Endothelial cell of umbilical vein (primary cell): ENCODE measurements at regions not wholly inside any gene's neighbourhood (a gene's known extent, or its start where the extent isn't known, plus 50 kb on each side); places are given as distances from the start of the nearest gene placed in this dataset.

ENCODE experiments used
- BruUV-seq: library from RNA; stranded (reverse); fragments of 400-500 nt; replicated peaks from 2 replicates; lab custom pipeline; 2021; lab: Mats Ljungman, UMichigan
- CTCF ChIA-PET: fragments of 300-600, 350-600 bp; sonication (Branson Sonifier 250); formaldehyde crosslinking; loops from one replicate; lab custom pipeline; 2021; ENCODE audit warnings: antibody characterized with exemption, inconsistent platforms; lab: Charles Lee
- POLR2A ChIA-PET: fragments of 300-600, 350-600 bp; sonication (Branson Sonifier 250); formaldehyde crosslinking; loops from one replicate; lab custom pipeline; 2021; ENCODE audit warnings: antibody characterized with exemption, inconsistent platforms; lab: Charles Lee
- DNase-seq: peaks from one replicate; pipeline ENCODE4 v3.0.0-alpha.2; 2011; ENCODE audit warnings: low read depth, low spot score
- FAIRE-seq: peaks from 2 replicates; lab custom pipeline; 2011; peaks lifted over from hg19 to GRCh38; lab: Jason Lieb, UNC
- H2AFZ ChIP-seq: 2 replicates; pipeline ENCODE4 v1.6.0; 2012; ENCODE audit warnings: low read depth, low read length, control low read depth, inconsistent platforms
- H3K27ac ChIP-seq: 2 replicates; pipeline ENCODE4 v1.5.1; 2011; ENCODE audit warnings: low read depth, mild to moderate bottlenecking, control low read depth, low read length, moderate library complexity; ENCODE audit not compliant: insufficient read depth
- H3K27me3 ChIP-seq, 2 experiments: 2 replicates each; pipeline versions ENCODE4 v1.6.0 to v1.6.1; 2011; ENCODE audit warnings: low read length in 2 of 2, mixed read lengths in 1 of 2; ENCODE audit not compliant: control insufficient read depth in 2 of 2, insufficient read depth in 2 of 2
- H3K36me3 ChIP-seq, 2 experiments: 2 replicates in 1 of 2; 3 replicates in 1 of 2; pipeline ENCODE4 v1.5.1; 2011; ENCODE audit warnings: low read length in 2 of 2, mild to moderate bottlenecking in 1 of 2, moderate library complexity in 1 of 2; ENCODE audit not compliant: control insufficient read depth in 2 of 2, insufficient read depth in 2 of 2; ENCODE audit errors: extremely low read depth in 1 of 2
- H3K4me1 ChIP-seq: 3 replicates; pipeline ENCODE4 v1.5.1; 2011; ENCODE audit warnings: mild to moderate bottlenecking, low read length; ENCODE audit not compliant: control insufficient read depth, insufficient read depth; ENCODE audit errors: extremely low read depth
- H3K4me2 ChIP-seq: 2 replicates; pipeline ENCODE4 v1.6.1; 2011; ENCODE audit warnings: low read length, control low read depth, mixed read lengths; ENCODE audit not compliant: insufficient read depth
- H3K4me3 ChIP-seq, 3 experiments: fragments of 200-600 bp in 1 of 3; sonication (generic), shearing (Covaris generic) in 1 of 3; replicated peaks in 1 of 3; 2 replicates each; pipeline ENCODE4 v1.5.1; 2011 to 2016; ENCODE audit warnings: control low read depth in 3 of 3, low read length in 3 of 3, mild to moderate bottlenecking in 2 of 3, inconsistent platforms in 1 of 3, low read depth in 1 of 3, moderate library complexity in 1 of 3; ENCODE audit not compliant: insufficient read depth in 1 of 3
- H3K79me2 ChIP-seq: 2 replicates; pipeline ENCODE4 v1.6.0; 2012; ENCODE audit warnings: low read length, inconsistent platforms; ENCODE audit not compliant: control insufficient read depth, insufficient read depth
- H3K9ac ChIP-seq: replicated peaks from 2 replicates; pipeline ENCODE3; 2011; ENCODE audit warnings: low read length, control low read depth; ENCODE audit not compliant: insufficient read depth; ENCODE audit errors: extremely low read depth
- H3K9me1 ChIP-seq: replicated peaks from 3 replicates; pipeline ENCODE4 v1.6.0; 2011; ENCODE audit warnings: mild to moderate bottlenecking, low read length; ENCODE audit not compliant: control insufficient read depth, insufficient read depth; ENCODE audit errors: extremely low read depth
- H3K9me3 ChIP-seq: replicated peaks from 2 replicates; pipeline ENCODE4 v1.5.1; 2012; ENCODE audit warnings: low read length, inconsistent platforms; ENCODE audit not compliant: control insufficient read depth, insufficient read depth
- H4K20me1 ChIP-seq: replicated peaks from 2 replicates; pipeline ENCODE3; 2011; ENCODE audit warnings: mild to moderate bottlenecking, low read length; ENCODE audit not compliant: control insufficient read depth, insufficient read depth; ENCODE audit errors: extremely low read depth
- CTCF ChIP-seq, 2 donors: IDR thresholded peaks; 1 replicate in 1 of 2; 2 replicates in 1 of 2; pipeline ENCODE4 v1.5.1; 2011; ENCODE audit warnings: low read length in 2 of 2, mild to moderate bottlenecking in 2 of 2, moderate library complexity in 2 of 2, control low read depth in 1 of 2, inconsistent platforms in 1 of 2, low read depth in 1 of 2; ENCODE audit not compliant: insufficient read depth in 1 of 2; ENCODE audit errors: extremely low read depth in 1 of 2
- EZH2 ChIP-seq: IDR thresholded peaks from 2 replicates; pipeline ENCODE4 v1.6.1; 2012; ENCODE audit warnings: borderline replicate concordance, low read depth, mild to moderate bottlenecking, moderate library complexity, low read length, inconsistent platforms; ENCODE audit not compliant: severe bottlenecking
- FOS ChIP-seq: IDR thresholded peaks from 2 replicates; pipeline ENCODE4 v1.6.1; 2011; ENCODE audit warnings: mild to moderate bottlenecking, low read length, moderate library complexity, borderline replicate concordance; ENCODE audit not compliant: insufficient read depth
- GATA2 ChIP-seq: IDR thresholded peaks from 2 replicates; pipeline ENCODE4 v1.7.0; 2011; ENCODE audit warnings: low read depth, mild to moderate bottlenecking, moderate library complexity, mixed read lengths, low read length; ENCODE audit not compliant: insufficient read length, insufficient read depth
- JUN ChIP-seq: IDR thresholded peaks from 2 replicates; pipeline ENCODE4 v1.6.1; 2011; ENCODE audit warnings: borderline replicate concordance, low read depth; ENCODE audit not compliant: insufficient read length, insufficient read depth
- MAX ChIP-seq: IDR thresholded peaks from 2 replicates; pipeline ENCODE4 v1.6.1; 2011; ENCODE audit not compliant: insufficient read depth, insufficient read length
- MYC ChIP-seq: IDR thresholded peaks from one replicate; pipeline ENCODE4 v1.6.1; 2011; ENCODE audit warnings: mild to moderate bottlenecking, low read depth, low read length
- POLR2A ChIP-seq: IDR thresholded peaks from 2 replicates; pipeline ENCODE4 v1.6.1; 2012; ENCODE audit warnings: low read depth, mild to moderate bottlenecking, control low read depth, low read length
- POLR2AphosphoS5 ChIP-seq: IDR thresholded peaks from 2 replicates; pipeline ENCODE4 v1.6.1; 2012; ENCODE audit warnings: low read depth, mild to moderate bottlenecking, control low read depth, low read length, moderate library complexity; ENCODE audit not compliant: insufficient read depth
- dilution Hi-C: fragments of 300-500 bp; cut with MboI; formaldehyde crosslinking; loops from one replicate; pipeline ENCODE4 v1.15.0; 2019; ENCODE audit warnings: low sequenced_read_pairs; ENCODE audit not compliant: extremely low pct_ligation_motif_present
- intact Hi-C: fragments of 100-400 bp; cut with micrococcal nuclease; formaldehyde crosslinking; loops from one replicate; pipeline ENCODE4 v1.10.0; 2022

- no peak overlapping the region for H2AFZ ChIP-seq
- H3K4me1 ChIP-seq, result no peaks in the 10 kb centered on the region
- ChIA-PET CTCF (no interaction called here), POLR2A (no interaction called here)
- DNase-seq (no peak), FAIRE-seq (no peak)
- H3K4me2 ChIP-seq, result no peak overlapping the region
- H3K27ac ChIP-seq, result no peak overlapping the region
- H3K36me3 ChIP-seq, result no peaks in the 10 kb centered on the region
- dilution Hi-C loops (no loop called here), intact Hi-C loops (loop anchor here (5.0 kb wide), 1 partner anchor 677 kb away; the partner anchor contains the start of gene ZEB2)
- no peak overlapping the region for H3K4me3 ChIP-seq
- H3K27me3 ChIP-seq, result no peaks in the 10 kb centered on the region
- no peak for TF ChIP-seq POLR2AphosphoS5
- TF ChIP-seq MAX, result no peak
- no peak for TF ChIP-seq GATA2
- no peaks in the 10 kb centered on the region for H3K9me1 ChIP-seq
- no peaks in the 10 kb centered on the region for H3K79me2 ChIP-seq
- BruUV-seq, result no TSS peak
- H3K9me3 ChIP-seq, result no peaks in the 10 kb centered on the region
- no peaks in the 10 kb centered on the region for H4K20me1 ChIP-seq
- no peak overlapping the region for H3K9ac ChIP-seq
These were observed 674.9 kb downstream of the ZEB2 start for GRCh38 chr2:143844986-143845385.

- no peak for DNase-seq
- dilution Hi-C loops (no loop called here), intact Hi-C loops (loop anchor here (5.0 kb wide), 1 partner anchor 679 kb away; the partner anchor contains the start of gene ZEB2)
- H3K9me1 ChIP-seq, result no peaks in the 10 kb centered on the region
- no peaks in the 10 kb centered on the region for H3K4me1 ChIP-seq
- POLR2A ChIA-PET, result no interaction called here
- no peak overlapping the region for H3K4me2 ChIP-seq
- no peak overlapping the region for H2AFZ ChIP-seq
- no peak for FAIRE-seq
- no peaks in the 10 kb centered on the region for H3K79me2 ChIP-seq
- H3K27ac ChIP-seq, result no peak overlapping the region
- H3K9me3 ChIP-seq, result no peaks in the 10 kb centered on the region
- no peaks in the 10 kb centered on the region for H3K36me3 ChIP-seq
- TF ChIP-seq MYC, result no peak
- TF ChIP-seq JUN, result no peak
- no peak for TF ChIP-seq GATA2
- TF ChIP-seq POLR2AphosphoS5, result no peak
- TF ChIP-seq MAX, result no peak
- TF ChIP-seq EZH2, result no peak
- TF ChIP-seq CTCF (IDR thresholded peaks at IDR 0.05; ENCODE audit: extremely low read depth in 1 of 2, insufficient read depth in 1 of 2, low read depth in 1 of 2, low read length in 2 of 2), result no peak
- TF ChIP-seq FOS, result no peak
- TF ChIP-seq POLR2A, result no peak
- CTCF ChIA-PET, result no interaction called here
- no peaks in the 10 kb centered on the region for H4K20me1 ChIP-seq
- H3K27me3 ChIP-seq, result peaks cover 0 to 1% of the 10 kb centered on the region in 2 experiments
- no peak overlapping the region for H3K9ac ChIP-seq
- BruUV-seq, result no TSS peak
- H3K4me3 ChIP-seq, result no peak overlapping the region
These were observed 676.2 kb downstream of the ZEB2 start for GRCh38 chr2:143843686-143844085.
